ENCODE measurements at regions not wholly inside any gene's neighbourhood (a gene's known extent, or its start where the extent isn't known, plus 50 kb on each side); places are given as distances from the start of the nearest gene placed in this dataset.
"Not testable (repeated sequence)": the region's sequence is repeated elsewhere in the genome, so short reads cannot be mapped to it uniquely, and the experiment has no call there.

GRCh38 chr11:38461751-38462150 lies 1863.7 kb upstream of the RAG2 start:
- DNase-seq (ENCODE audit: extremely low read depth, low read depth, low spot score), result no peak

GRCh38 chr11:38460896-38461295 lies 1862.9 kb upstream of the RAG2 start:
- no peak for DNase-seq (ENCODE audit: extremely low read depth, low read depth, low spot score)

GRCh38 chr11:38460429-38460828 lies 1862.4 kb upstream of the RAG2 start:
- DNase-seq (ENCODE audit: extremely low read depth, low read depth, low spot score), result no peak

- no peak for DNase-seq (ENCODE audit: extremely low read depth, low read depth, low spot score)
These were observed 1858.3 kb upstream of the RAG2 start for GRCh38 chr11:38456371-38456770.

GRCh38 chr11:38448284-38448683 lies 1850.2 kb upstream of the RAG2 start:
- DNase-seq (ENCODE audit: extremely low read depth, low read depth, low spot score), result no peak

GRCh38 chr11:38446336-38446735 lies 1848.3 kb upstream of the RAG2 start:
- no peak for DNase-seq (ENCODE audit: extremely low read depth, low read depth, low spot score)

- DNase-seq (ENCODE audit: extremely low read depth, low read depth, low spot score), result no peak
These were observed 1840.1 kb upstream of the RAG2 start for GRCh38 chr11:38438091-38438490.

- no peak for DNase-seq (ENCODE audit: extremely low read depth, low read depth, low spot score)
These were observed 1827.5 kb upstream of the RAG2 start for GRCh38 chr11:38425578-38425977.

- no peak for DNase-seq (ENCODE audit: extremely low read depth, low read depth, low spot score)
These were observed 1825.0 kb upstream of the RAG2 start for GRCh38 chr11:38423042-38423441.

- no peak for DNase-seq (ENCODE audit: extremely low read depth, low read depth, low spot score)
These were observed 1818.1 kb upstream of the RAG2 start for GRCh38 chr11:38416141-38416540.

- DNase-seq (ENCODE audit: extremely low read depth, low read depth, low spot score), result no peak
These were observed 1813.1 kb upstream of the RAG2 start for GRCh38 chr11:38411149-38411548.

GRCh38 chr11:38402063-38402462 lies 1804.0 kb upstream of the RAG2 start:
- no peak for DNase-seq (ENCODE audit: extremely low read depth, low read depth, low spot score)

- no peak for DNase-seq (ENCODE audit: extremely low read depth, low read depth, low spot score)
These were observed 1794.1 kb upstream of the RAG2 start for GRCh38 chr11:38392176-38392575.

- no peak for DNase-seq (ENCODE audit: extremely low read depth, low read depth, low spot score)
These were observed 1786.5 kb upstream of the RAG2 start for GRCh38 chr11:38384568-38384967.

GRCh38 chr11:38365274-38365673 lies 1767.2 kb upstream of the RAG2 start:
- no peak for DNase-seq (ENCODE audit: extremely low read depth, low read depth, low spot score)

GRCh38 chr11:38356255-38356654 lies 1758.2 kb upstream of the RAG2 start:
- no peak for DNase-seq (ENCODE audit: extremely low read depth, low read depth, low spot score)

- DNase-seq (ENCODE audit: extremely low read depth, low read depth, low spot score), result no peak
These were observed 1747.2 kb upstream of the RAG2 start for GRCh38 chr11:38345286-38345685.

GRCh38 chr11:38341612-38342011 lies 1743.6 kb upstream of the RAG2 start:
- not testable (repeated sequence) for DNase-seq (ENCODE audit: extremely low read depth, low read depth, low spot score)

- no peak for DNase-seq (ENCODE audit: extremely low read depth, low read depth, low spot score)
These were observed 1741.9 kb upstream of the RAG2 start for GRCh38 chr11:38339835-38340440.

- DNase-seq (ENCODE audit: extremely low read depth, low read depth, low spot score), result not testable (repeated sequence)
These were observed 1740.0 kb upstream of the RAG2 start for GRCh38 chr11:38338022-38338421.

- no peak for DNase-seq (ENCODE audit: extremely low read depth, low read depth, low spot score)
These were observed 1734.0 kb upstream of the RAG2 start for GRCh38 chr11:38332046-38332445.

GRCh38 chr11:38330578-38330977 lies 1732.5 kb upstream of the RAG2 start:
- DNase-seq (ENCODE audit: extremely low read depth, low read depth, low spot score), result no peak

Data from glomerular endothelial cell (primary cell).